NB4 (cell line): ENCODE measurements at regions not wholly inside any gene's neighbourhood (a gene's known extent, or its start where the extent isn't known, plus 50 kb on each side); places are given as distances from the start of the nearest gene placed in this dataset.

ENCODE experiments used
- DNase-seq: peaks from one replicate; pipeline ENCODE4 v3.0.0; 2010; ENCODE audit warnings: low read depth
- H3K4me3 ChIP-seq: one replicate; pipeline ENCODE4 v1.5.1; 2011; ENCODE audit warnings: mild to moderate bottlenecking, low read depth, low read length, moderate library complexity
- MYC ChIP-seq: IDR thresholded peaks from 2 replicates; pipeline ENCODE4 v1.6.1; 2011; ENCODE audit warnings: low read depth, low read length
- POLR2A ChIP-seq: IDR thresholded peaks from 2 replicates; pipeline ENCODE4 v1.6.1; 2011; ENCODE audit warnings: mild to moderate bottlenecking; ENCODE audit not compliant: insufficient read length; ENCODE audit errors: extremely low read depth
- TF ChIP-seq, protein P1 (sequence below): IDR thresholded peaks from one replicate; pipeline ENCODE4 v1.5.1; 2012; ENCODE audit warnings: low read depth, low read length
- TF ChIP-seq, protein P2 (sequence below): IDR thresholded peaks from 2 replicates; pipeline ENCODE4 v1.6.1; 2011; ENCODE audit warnings: low read depth, low read length

DNA sequence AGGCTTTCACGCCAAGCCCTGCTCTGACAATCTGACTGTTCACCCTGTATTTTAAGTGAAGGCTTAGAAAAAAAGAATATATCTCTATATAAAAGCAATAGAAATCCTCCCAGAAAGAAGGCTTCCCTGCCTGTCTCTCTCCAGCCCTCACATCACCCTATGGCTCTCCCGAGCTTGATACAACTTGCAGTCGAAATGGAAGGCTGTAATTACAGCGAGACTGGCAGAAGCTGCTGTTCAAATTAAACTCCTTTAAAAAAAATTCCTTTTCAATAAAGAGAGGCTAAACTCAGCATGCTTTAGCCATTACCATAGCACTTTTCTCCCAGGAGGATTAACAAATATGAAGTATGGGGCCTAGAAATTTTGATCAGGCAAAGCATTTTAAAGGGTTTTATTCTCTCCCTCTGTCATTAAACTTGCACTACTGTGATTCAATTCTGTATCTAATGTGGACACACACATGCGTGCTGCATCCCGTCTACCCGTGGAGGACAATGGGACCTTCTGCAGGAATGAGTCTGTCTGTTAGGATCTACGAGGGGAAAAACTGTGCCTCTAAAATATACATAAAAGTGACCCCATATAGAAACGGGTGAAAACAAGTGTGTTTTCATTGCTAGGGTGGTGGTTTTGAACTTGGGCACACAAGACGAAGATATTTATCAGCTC lies 223.8 kb downstream of the USP6NL start:
- no peak overlapping the region for H3K4me3 ChIP-seq
- no peak for TF ChIP-seq POLR2A
- TF ChIP-seq, protein P1, sequence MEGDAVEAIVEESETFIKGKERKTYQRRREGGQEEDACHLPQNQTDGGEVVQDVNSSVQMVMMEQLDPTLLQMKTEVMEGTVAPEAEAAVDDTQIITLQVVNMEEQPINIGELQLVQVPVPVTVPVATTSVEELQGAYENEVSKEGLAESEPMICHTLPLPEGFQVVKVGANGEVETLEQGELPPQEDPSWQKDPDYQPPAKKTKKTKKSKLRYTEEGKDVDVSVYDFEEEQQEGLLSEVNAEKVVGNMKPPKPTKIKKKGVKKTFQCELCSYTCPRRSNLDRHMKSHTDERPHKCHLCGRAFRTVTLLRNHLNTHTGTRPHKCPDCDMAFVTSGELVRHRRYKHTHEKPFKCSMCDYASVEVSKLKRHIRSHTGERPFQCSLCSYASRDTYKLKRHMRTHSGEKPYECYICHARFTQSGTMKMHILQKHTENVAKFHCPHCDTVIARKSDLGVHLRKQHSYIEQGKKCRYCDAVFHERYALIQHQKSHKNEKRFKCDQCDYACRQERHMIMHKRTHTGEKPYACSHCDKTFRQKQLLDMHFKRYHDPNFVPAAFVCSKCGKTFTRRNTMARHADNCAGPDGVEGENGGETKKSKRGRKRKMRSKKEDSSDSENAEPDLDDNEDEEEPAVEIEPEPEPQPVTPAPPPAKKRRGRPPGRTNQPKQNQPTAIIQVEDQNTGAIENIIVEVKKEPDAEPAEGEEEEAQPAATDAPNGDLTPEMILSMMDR, result no peak

DNA sequence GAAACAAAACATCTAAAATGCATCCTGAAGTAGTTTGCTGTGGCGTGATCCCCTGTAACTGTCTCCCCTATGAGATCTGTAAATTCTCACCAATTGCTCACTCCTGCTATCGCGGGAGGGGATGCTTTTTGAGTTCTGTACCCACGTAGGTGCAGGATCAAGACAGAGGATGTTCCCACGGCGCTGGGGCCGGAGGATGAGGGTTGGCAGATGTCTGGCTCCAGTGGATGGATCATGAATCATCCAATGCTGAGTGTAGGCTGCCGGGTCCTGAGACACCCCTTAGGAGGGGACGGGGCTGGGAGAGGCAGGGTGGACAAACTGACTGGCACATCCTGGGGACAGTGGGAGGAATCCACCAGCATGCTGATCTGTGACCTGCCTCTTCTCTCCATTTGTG lies 224.4 kb downstream of the USP6NL start:
- DNase-seq, result no peak
- no peak overlapping the region for H3K4me3 ChIP-seq
- TF ChIP-seq MYC, result no peak
- TF ChIP-seq, protein P1, result no peak
- no peak for TF ChIP-seq POLR2A
- TF ChIP-seq, protein P2, sequence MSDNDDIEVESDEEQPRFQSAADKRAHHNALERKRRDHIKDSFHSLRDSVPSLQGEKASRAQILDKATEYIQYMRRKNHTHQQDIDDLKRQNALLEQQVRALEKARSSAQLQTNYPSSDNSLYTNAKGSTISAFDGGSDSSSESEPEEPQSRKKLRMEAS, result no peak

More for the DNA sequence above, 223.8 kb downstream of the USP6NL start:
- DNase-seq, result no peak
